Omental fat pad (tissue), 3 donors: ENCODE measurements at regions not wholly inside any gene's neighbourhood (a gene's known extent, or its start where the extent isn't known, plus 50 kb on each side); places are given as distances from the start of the nearest gene placed in this dataset.

Source experiments
- ATAC-seq: fragments of 150-250 bp; one replicate; pipeline ENCODE4 v1.9.1; 2016; ENCODE audit warnings: mild to moderate bottlenecking, moderate library complexity; ENCODE audit not compliant: low FRiP score
- DNase-seq: peaks from one replicate; pipeline ENCODE4 v3.0.0-alpha.2; 2019; ENCODE audit warnings: low spot score
- TF ChIP-seq, protein P1 (sequence below), 3 donors: fragments of 450-650 bp; IDR thresholded peaks; one replicate each; pipeline ENCODE4 v1.5.1; 2016 to 2017; ENCODE audit warnings: antibody characterized with exemption in 3 of 3, mild to moderate bottlenecking in 3 of 3, moderate library complexity in 2 of 3

- ATAC-seq: no peak
- no peak for DNase-seq
- TF ChIP-seq, protein P1, sequence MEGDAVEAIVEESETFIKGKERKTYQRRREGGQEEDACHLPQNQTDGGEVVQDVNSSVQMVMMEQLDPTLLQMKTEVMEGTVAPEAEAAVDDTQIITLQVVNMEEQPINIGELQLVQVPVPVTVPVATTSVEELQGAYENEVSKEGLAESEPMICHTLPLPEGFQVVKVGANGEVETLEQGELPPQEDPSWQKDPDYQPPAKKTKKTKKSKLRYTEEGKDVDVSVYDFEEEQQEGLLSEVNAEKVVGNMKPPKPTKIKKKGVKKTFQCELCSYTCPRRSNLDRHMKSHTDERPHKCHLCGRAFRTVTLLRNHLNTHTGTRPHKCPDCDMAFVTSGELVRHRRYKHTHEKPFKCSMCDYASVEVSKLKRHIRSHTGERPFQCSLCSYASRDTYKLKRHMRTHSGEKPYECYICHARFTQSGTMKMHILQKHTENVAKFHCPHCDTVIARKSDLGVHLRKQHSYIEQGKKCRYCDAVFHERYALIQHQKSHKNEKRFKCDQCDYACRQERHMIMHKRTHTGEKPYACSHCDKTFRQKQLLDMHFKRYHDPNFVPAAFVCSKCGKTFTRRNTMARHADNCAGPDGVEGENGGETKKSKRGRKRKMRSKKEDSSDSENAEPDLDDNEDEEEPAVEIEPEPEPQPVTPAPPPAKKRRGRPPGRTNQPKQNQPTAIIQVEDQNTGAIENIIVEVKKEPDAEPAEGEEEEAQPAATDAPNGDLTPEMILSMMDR (IDR thresholded peaks at IDR 0.05): no peak
These were observed 65.2 kb upstream of the ITPRID1 start for GRCh38 chr7:31448649-31449048.

GRCh38 chr7:31455844-31456243 is 58.0 kb upstream of the ITPRID1 start:
- ATAC-seq: no peak

DNA sequence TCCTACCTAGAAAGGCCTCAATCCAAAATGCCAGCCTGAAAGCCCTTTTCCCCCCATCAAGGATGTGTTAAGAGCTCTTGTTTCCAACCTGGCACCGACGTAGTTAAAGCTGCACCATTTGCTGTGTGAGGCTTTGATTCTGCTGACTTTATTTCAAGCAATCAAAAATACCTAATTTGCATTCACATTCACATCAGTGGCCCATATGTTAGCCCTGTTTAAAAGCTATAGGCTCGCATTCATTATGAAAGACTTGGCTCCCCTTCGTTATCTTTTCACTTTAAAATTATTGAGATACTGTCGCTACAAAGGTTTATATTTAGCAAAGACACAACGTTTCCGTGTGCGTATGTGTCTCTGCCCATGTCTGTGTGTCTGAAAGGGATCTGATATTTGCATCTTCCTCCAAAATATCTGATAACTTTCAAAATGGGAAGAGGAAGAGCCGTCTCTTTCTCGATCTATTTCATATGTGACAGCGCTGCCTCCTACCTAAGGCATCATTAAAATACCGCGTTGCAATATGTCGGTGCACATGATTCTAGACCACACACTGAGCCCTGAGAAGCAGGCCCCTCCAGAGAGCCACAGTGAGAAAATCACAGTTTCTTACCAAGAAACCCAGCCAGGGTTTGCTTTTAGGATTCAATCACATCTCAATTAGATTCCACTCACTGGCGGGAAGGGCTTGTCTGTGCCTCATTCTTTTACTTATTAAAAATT is 57.1 kb upstream of the ITPRID1 start:
- DNase-seq (no peak), ATAC-seq (no peak)
- TF ChIP-seq, protein P1 (IDR thresholded peaks at IDR 0.05): no peak

More at GRCh38 chr7:31455844-31456243, 58.0 kb upstream of the ITPRID1 start:
- TF ChIP-seq, protein P1 (IDR thresholded peaks at IDR 0.05): no peak
- DNase-seq: no peak

- TF ChIP-seq, protein P1 (IDR thresholded peaks at IDR 0.05): no peak
- DNase-seq: no peak
These were observed 56.3 kb upstream of the ITPRID1 start for GRCh38 chr7:31457551-31457950.

GRCh38 chr7:31458203-31458602 is 55.7 kb upstream of the ITPRID1 start:
- TF ChIP-seq, protein P1 (IDR thresholded peaks at IDR 0.05): no peak
- ATAC-seq: no peak

More at GRCh38 chr7:31457551-31457950, 56.3 kb upstream of the ITPRID1 start:
- no peak for ATAC-seq

GRCh38 chr7:31462636-31463035 is 51.3 kb upstream of the ITPRID1 start:
- ATAC-seq: no peak
- TF ChIP-seq, protein P1 (IDR thresholded peaks at IDR 0.05): no peak
- DNase-seq: no peak

More at GRCh38 chr7:31458203-31458602, 55.7 kb upstream of the ITPRID1 start:
- DNase-seq: no peak
